ENCODE measurements at regions not wholly inside any gene's neighbourhood (a gene's known extent, or its start where the extent isn't known, plus 50 kb on each side); places are given as distances from the start of the nearest gene placed in this dataset.
"Not testable (repeated sequence)": the region's sequence is repeated elsewhere in the genome, so short reads cannot be mapped to it uniquely, and the experiment has no call there.

DNA sequence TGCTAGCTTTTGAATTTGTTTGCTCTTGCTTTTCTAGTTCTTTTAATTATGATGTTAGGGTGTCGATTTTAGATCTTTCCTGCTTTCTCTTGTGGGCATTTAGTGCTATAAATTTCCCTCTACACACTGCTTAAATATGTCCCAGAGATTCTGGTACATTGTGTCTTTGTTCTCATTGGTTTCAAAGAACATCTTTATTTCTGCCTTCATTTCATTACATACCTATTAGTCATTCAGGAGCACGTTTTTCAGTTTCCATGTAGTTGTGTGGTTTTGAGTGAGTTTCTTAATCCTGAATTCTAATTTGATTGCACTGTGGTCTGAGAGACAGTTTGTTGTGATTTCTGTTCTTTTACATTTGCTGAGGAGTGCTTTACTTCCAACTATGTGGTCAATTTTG is 51.2 kb upstream of the MB21D2 start:
- DNase-seq: not testable (repeated sequence)

GRCh38 chr3:192980632-192981031 is 63.0 kb upstream of the MB21D2 start:
- no peak for DNase-seq

DNA sequence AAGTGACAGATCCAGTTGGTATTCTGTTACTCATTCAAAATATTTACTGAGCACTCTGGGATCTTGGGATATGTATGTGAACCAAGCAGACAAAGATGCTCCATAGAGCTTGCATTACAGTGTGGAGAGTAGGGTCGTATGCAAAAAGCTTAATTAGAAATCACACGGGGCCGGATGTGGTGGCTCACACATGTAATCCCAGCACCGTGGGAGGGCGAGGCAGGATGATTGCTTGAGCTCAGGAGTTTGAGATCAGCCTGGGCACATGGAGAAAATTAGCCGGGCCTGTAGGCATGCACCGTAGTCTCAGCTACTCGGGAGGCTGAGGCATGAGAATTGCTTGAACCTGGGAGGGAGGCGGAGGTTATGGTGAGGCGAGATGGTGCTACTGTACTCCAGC is 68.7 kb upstream of the MB21D2 start:
- DNase-seq: no peak

DNA sequence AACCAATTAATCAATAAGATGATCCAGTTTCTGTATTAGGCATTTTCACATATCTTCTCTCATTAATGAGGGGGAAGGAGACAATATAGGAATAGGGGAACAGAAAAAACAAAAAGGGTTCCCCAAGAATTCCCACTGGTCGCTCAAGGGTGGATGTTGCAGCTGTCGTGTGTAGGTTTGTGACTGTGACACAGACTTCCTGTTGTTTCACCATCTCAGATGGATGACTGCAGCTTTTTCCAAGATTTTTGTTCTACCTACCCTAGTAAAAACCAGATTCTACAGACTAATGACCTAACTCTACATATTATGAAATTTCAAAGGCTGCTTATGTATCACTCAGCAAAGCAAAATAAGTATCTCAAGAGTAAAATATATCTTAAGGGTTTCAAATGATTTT is 73.7 kb upstream of the MB21D2 start:
- no peak for DNase-seq

DNA sequence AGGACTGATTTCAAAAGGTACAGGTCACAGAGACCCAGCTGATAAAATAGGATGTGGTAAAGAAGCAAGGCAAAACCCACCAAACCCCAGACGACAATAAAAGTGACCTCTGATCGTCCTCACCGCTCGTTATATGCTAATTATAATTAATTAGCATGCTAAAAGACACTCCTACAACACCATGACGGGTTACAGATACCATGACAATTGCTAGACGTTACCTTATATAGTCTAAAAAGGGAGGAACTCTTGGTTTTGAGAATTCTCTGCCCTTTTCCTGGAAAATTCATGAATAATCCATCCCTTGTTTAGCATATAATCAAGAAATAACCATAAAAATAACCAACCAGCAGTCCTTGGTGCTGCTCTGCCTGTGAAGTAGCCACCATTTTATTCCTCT is 74.7 kb upstream of the MB21D2 start:
- no peak for DNase-seq

GRCh38 chr3:192993411-192993810 is 75.8 kb upstream of the MB21D2 start:
- DNase-seq: no peak

DNA sequence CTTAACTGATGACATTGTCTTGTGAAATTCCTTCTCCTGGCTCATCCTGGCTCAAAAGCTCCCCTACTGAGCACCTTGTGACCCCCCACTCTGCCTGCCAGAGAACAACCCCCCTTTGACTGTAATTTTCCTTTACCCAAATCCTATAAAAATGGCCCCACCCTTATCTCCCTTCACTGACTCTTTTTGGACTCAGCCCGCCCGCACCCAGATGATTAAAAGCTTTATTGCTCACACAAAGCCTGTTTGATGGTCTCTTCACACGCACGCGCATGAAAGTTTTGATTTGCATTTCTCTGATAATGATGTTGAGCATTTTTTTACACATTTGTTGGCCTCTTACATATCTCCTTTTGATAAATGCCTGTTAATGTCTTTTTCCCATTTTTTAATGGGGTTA is 83.5 kb upstream of the MB21D2 start:
- DNase-seq: not testable (repeated sequence)

- DNase-seq: not testable (repeated sequence)
These were observed 86.0 kb upstream of the MB21D2 start for GRCh38 chr3:193003624-193004023.

DNA sequence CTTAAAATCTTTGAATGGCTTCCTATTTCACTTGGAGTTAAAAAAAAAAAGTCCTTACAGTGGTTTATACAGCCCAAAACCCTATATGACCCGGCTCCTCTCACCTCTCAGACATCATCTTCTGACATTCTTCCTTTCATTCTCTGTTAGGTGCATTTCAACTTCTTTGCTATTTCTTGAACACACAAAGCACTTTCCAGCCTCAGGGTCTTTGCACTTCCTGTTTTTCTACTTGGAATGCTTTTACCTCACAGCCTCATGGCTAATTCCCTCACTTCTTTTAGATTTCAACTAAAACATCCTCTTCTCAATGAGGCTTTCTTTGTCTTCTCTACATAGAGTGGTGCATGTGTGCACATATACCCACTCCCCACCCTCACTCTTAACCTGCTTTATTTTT is 91.0 kb upstream of the MB21D2 start:
- no peak for DNase-seq

DNA sequence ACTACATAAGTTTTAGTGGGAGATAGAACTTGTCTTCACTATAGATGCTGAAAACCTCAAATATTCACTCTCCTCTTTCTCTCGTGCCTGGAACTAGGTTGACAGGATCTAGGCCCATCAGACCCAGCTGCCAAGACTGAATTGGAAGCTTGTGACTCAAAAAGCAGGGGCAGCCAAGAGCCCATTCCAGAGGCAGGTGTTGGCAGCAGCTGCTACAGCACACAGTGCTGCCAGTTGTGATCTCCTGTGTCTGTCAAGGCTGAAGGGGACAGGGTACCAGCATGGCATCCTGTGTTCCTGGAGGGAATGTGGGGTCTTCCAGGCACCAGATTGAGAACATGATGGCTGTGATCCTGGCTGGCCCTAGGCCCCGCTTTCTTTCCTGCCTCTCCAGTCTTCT is 92.5 kb upstream of the MB21D2 start:
- no peak for DNase-seq

- DNase-seq: no peak
These were observed 94.3 kb upstream of the MB21D2 start for GRCh38 chr3:193011958-193012357.

DNA sequence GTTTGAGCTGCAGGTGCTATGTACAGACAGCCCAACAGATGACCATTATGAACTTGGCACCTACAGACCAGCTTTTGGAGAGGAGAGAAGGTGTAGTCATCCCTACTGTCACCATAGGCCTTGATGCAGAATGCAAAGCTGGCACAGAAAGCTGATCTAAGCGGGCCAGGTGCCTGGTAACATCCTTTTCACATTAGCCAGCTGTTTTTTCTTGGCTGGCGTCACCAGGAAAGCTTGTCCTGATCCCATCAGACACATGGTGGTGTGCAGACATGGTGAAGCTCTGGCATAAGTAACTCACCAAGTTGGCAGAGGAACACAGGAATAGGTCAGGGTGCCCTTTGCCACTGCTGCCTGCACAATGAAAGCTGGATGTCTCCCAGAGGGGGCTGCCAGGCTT is 97.2 kb upstream of the MB21D2 start:
- no peak for DNase-seq

DNA sequence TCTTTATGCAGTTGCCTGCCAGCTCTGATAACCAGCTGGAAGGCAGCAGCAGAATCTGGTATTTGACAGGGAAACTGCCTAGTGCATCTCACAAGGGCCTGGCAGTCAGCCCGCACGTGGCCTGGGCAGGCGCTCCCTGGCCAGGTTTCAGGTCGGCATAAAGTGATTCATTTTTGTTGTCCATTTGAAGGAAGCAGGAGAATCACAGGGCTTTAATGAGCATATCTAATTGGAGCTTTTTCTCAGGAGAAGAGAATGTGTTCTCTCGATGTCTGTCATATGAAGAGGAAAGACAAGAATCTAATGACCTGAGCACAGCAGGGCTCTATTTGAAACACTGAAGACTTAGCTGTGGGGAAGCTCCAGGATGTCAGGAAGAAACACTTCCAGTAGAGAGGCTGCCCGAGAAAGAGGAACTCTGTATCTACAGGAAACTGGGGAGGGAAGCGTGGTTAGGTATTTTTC is 98.8 kb upstream of the MB21D2 start:
- no peak for DNase-seq

- DNase-seq: no peak
These were observed 103.9 kb upstream of the MB21D2 start for GRCh38 chr3:193021506-193022010.

DNA sequence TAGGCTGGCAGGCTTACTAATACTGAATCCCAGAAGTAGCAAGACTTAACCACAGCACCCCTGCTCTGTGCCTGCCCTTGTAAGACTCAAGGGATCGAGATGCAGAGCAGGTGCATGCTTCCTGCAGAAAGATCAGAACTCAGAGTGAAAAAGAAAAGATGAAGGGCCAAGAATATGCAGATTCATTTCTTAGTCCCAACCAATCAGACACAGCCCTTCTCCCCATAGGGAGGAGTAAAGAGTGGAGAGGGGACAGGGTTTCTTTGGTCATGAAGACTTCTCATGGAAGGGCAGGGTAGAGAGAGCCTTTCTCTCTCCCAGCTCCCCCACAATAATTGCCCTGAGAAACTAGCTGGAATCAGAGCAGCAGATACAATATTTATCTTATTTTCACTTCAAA is 105.6 kb upstream of the MB21D2 start:
- DNase-seq: no peak

DNA sequence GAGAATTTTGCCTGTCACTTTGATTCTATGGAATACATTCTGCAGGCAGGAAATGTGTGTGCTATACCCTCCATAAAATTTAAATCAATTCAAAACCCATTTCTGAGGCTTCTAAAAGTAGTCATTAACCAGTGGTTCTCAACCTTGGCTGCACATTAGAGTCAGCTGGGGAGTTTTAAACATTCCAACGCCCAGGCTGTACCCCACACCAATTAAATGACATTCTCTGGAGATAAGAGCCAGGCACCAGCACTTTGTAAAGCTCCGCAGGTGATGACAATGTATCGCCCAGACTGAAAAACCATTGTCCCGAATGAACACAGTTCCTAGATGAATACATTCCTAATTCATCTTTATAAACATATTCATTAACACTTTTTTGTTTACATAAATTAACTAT is 110.6 kb upstream of the MB21D2 start:
- no peak for DNase-seq

DNA sequence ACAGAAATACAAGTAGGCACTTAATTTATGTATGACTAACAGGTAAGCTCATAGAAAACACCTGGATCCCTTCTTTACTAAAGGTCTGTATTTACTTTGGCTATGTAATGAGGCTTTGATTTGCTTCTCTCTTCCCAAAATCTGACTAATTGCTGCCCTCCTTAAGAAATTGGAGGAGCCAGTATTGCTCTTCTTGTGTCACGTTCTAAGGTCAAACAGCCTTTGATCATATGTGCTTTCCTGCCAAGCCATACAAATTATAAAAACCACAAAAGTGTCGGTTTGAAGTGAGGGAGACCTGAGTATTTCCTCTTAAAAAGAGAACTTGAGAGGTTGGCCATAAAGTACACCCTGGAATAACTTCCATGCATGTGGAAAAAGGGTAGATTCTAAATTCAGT is 112.1 kb upstream of the MB21D2 start:
- DNase-seq: no peak

GRCh38 chr3:193030276-193030675 is 112.6 kb upstream of the MB21D2 start:
- no peak for DNase-seq

- DNase-seq: no peak
These were observed 114.3 kb upstream of the MB21D2 start for GRCh38 chr3:193031911-193032310.

DNA sequence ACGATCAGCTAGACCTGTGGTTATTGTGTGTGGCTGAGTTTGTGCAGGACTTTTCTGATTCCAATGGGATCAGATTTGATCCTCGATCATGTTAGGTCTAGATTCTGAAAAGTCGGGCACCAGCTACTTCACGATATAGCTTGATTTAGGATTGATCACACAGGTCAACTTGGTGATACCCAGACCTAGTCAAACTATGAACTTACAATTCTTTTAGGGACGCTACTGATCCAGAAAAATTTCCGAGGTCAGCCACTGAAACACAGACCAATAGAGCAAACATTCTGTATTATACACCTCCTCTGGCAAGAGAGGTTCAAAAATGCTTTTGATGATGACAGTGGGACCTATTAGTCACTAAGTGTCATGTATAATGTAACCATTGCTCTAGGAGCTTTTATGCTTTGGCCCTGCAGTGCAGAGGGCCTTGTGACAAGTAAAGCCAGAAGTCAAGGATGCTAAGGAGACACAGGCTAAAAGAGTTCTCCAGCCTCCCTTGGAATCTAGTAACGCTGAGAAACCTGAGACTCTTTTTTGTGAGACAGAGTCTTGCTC is 115.6 kb upstream of the MB21D2 start:
- no peak for DNase-seq

DNA sequence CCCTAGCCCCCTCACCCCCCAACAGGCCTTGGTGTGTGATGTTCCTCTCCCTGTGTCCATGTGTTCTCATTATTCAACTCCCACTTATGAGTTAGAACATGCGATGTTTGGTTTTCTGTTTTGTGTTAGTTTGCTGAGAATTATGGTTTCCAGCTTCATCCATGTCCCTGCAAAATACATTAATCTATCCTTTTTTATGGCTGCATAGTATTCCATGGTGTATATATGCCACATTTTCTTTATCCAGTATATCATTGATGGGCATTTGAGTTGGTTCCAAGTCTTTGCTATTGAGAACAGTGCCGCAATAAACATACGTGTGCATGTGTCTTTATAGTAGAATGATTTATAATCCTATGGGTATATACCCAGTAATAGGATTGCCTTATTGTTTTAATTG is 120.2 kb upstream of the MB21D2 start:
- not testable (repeated sequence) for DNase-seq

GRCh38 chr3:193039058-193039457 is 121.4 kb upstream of the MB21D2 start:
- DNase-seq: no peak

DNA sequence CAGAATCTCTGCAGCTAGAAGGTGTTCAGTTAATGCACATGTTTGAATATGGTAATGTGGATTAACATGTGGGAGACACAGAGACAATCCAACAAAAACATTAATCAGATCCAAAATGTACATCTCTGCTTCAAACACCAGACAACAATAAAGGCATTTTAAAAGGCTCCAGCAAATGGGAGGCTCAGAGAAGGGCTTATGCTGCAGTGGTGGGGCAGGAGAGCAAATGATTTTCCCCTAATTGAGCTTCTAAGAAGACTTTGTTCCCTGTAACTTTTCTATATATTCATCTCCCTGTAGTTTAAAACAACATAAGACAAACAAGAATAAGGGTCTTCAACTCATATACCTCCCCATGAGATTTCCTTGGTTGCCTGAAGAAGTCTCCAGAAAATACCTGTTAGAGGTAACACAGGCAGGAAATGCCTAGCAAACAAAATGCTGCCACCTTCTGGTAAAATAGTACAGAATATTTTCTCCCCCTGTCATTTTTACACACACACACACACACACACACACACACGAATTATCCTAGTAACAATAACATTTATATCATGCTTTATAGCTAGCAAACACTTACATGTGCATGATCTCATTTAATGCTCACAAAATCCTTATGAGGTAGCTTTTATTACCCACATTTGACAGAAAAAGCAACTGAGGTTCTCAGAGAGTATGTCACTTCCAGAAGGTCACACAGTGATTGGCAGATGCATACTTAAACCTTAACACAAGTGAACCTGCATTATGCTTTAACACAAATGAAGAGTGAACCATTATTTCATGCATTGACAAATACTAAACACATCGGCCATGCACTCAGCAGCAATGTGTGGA is 123.4 kb upstream of the MB21D2 start:
- peak; percentile 42 for DNase-seq

GRCh38 chr3:193046371-193046770 is 128.7 kb upstream of the MB21D2 start:
- no peak for DNase-seq

DNA sequence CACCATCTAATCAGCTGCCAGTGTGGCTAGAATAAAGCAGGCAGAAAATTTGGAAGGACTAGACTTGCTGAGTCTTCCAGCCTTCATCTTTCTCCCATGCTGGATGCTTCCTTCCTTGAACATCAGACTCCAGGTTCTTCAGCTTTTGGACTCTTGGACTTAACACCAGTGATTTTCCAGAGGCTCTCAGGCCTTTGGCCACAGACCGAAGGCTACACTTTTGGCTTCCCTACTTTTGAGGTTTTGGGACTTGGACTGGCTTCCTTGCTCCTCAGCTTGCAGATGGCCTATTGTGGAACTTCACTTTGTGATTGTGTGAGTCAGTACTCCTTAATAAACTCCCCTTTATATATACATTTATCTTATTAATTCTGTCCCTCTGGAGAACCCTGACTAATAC is 129.8 kb upstream of the MB21D2 start:
- DNase-seq: not testable (repeated sequence)
